SK-N-SH (cell line): ENCODE measurements at regions not wholly inside any gene's neighbourhood (a gene's known extent, or its start where the extent isn't known, plus 50 kb on each side); places are given as distances from the start of the nearest gene placed in this dataset.

Source experiments
- CTCF ChIA-PET: fragments of 300-600, 350-600 bp; formaldehyde crosslinking; extraction: SDS; loops from one replicate; lab custom pipeline; 2021; lab: Yijun Ruan, JAX
- POLR2A ChIA-PET: fragments of 350-600 bp; sonication (Branson Sonifier 250); formaldehyde crosslinking; extraction: SDS; loops from one replicate; lab custom pipeline; 2020; ENCODE audit warnings: antibody characterized with exemption, inconsistent platforms; lab: Yijun Ruan, JAX
- DNase-seq: peaks from one replicate; pipeline ENCODE4 v3.0.0; 2012
- H2AFZ ChIP-seq: fragments of 200-600 bp; sonication (generic); 2 replicates; pipeline ENCODE4 v1.8.1; 2016; ENCODE audit warnings: antibody characterized with exemption, mild to moderate bottlenecking, low read depth
- H3F3A ChIP-seq: fragments of 200-600 bp; sonication (generic); replicated peaks from 2 replicates; pipeline ENCODE3; 2016; ENCODE audit warnings: antibody characterized with exemption, mild to moderate bottlenecking; ENCODE audit not compliant: insufficient read depth
- H3K27ac ChIP-seq, 2 experiments: fragments of 200-500 bp in 1 of 2; fragments of 200-600 bp in 1 of 2; sonication (Bioruptor generic) in 1 of 2; sonication (generic), shearing (Covaris generic) in 1 of 2; 2 replicates each; pipeline versions ENCODE4 v1.5.1 to v1.6.1; 2014 to 2016; ENCODE audit warnings: low read depth in 2 of 2, inconsistent platforms in 1 of 2, low read length in 1 of 2, mild to moderate bottlenecking in 1 of 2, mixed read lengths in 1 of 2
- H3K27me3 ChIP-seq: fragments of 200-600 bp; sonication (generic), shearing (Covaris generic); 2 replicates; pipeline ENCODE4 v1.6.1; 2016; ENCODE audit warnings: mixed run types; ENCODE audit not compliant: insufficient read depth
- H3K36me3 ChIP-seq, 2 experiments: fragments of 200-500 bp in 1 of 2; fragments of 200-600 bp in 1 of 2; sonication (Bioruptor generic) in 1 of 2; sonication (generic) in 1 of 2; replicated peaks in 1 of 2; 2 replicates each; pipeline versions ENCODE3 to v1.5.1; 2014 to 2016; ENCODE audit warnings: low read length in 1 of 2, mild to moderate bottlenecking in 1 of 2; ENCODE audit not compliant: insufficient read depth in 2 of 2, control insufficient read depth in 1 of 2
- H3K4me1 ChIP-seq, 2 experiments: fragments of 200-500 bp in 1 of 2; fragments of 200-600 bp in 1 of 2; sonication (Bioruptor generic) in 1 of 2; sonication (generic), shearing (Covaris generic) in 1 of 2; 2 replicates each; pipeline versions ENCODE4 v1.5.1 to v1.6.1; 2014 to 2016; ENCODE audit warnings: low read depth in 1 of 2, low read length in 1 of 2, mixed run types in 1 of 2; ENCODE audit not compliant: insufficient read depth in 2 of 2, control insufficient read depth in 1 of 2
- H3K4me2 ChIP-seq: fragments of 200-600 bp; sonication (generic), shearing (Covaris generic); 2 replicates; pipeline ENCODE4 v1.6.1; 2017; ENCODE audit warnings: mixed run types
- H3K4me3 ChIP-seq, 2 experiments: fragments of 200-500 bp in 1 of 2; fragments of 200-600 bp in 1 of 2; sonication (Bioruptor generic) in 1 of 2; sonication (generic), shearing (Covaris generic) in 1 of 2; 2 replicates each; pipeline versions ENCODE4 v1.5.1 to v1.8.1; 2014 to 2016; ENCODE audit warnings: low read depth in 2 of 2, inconsistent platforms in 1 of 2, low read length in 1 of 2, mild to moderate bottlenecking in 1 of 2, mixed read lengths in 1 of 2, moderate library complexity in 1 of 2
- H3K79me2 ChIP-seq: fragments of 200-600 bp; sonication (generic); 2 replicates; pipeline ENCODE4 v1.8.1; 2017; ENCODE audit warnings: mild to moderate bottlenecking; ENCODE audit not compliant: insufficient read depth
- H3K9ac ChIP-seq: fragments of 200-600 bp; sonication (generic); 2 replicates; pipeline ENCODE4 v1.6.1; 2017; ENCODE audit warnings: mixed run types
- H3K9me2 ChIP-seq: fragments of 200-600 bp; sonication (generic); 2 replicates; pipeline ENCODE4 v1.6.1; 2017; ENCODE audit warnings: mixed run types
- H3K9me3 ChIP-seq: fragments of 200-600 bp; sonication (generic); 2 replicates; pipeline ENCODE4 v1.6.1; 2017; ENCODE audit warnings: mixed run types, mild to moderate bottlenecking, moderate library complexity
- H4K20me1 ChIP-seq: fragments of 200-600 bp; sonication (generic); 2 replicates; pipeline ENCODE4 v1.6.1; 2017; ENCODE audit warnings: mild to moderate bottlenecking, mixed run types; ENCODE audit not compliant: insufficient read depth
- CTCF ChIP-seq: fragments of 200-600 bp; sonication (generic); IDR thresholded peaks from 2 replicates; pipeline ENCODE4 v1.6.1; 2017; ENCODE audit warnings: antibody characterized with exemption, mild to moderate bottlenecking, moderate library complexity
- ELF1 ChIP-seq: IDR thresholded peaks from 2 replicates; pipeline ENCODE4 v1.4.0; 2012
- EZH2phosphoT487 ChIP-seq: fragments of 200-600 bp; sonication (generic); IDR thresholded peaks from 2 replicates; pipeline ENCODE4 v1.6.1; 2017; ENCODE audit warnings: low read depth, mixed run types, mild to moderate bottlenecking, antibody characterized with exemption, moderate library complexity, borderline replicate concordance
- FOXM1 ChIP-seq: IDR thresholded peaks from 2 replicates; pipeline ENCODE4 v1.4.0; 2012; ENCODE audit warnings: low read depth, mild to moderate bottlenecking
- GABPA ChIP-seq: IDR thresholded peaks from 2 replicates; pipeline ENCODE4 v1.4.0; 2012; ENCODE audit warnings: low read depth, mild to moderate bottlenecking
- IRF3 ChIP-seq: fragments of 150-350 bp; IDR thresholded peaks from 2 replicates; pipeline ENCODE4 v1.6.1; 2016; ENCODE audit warnings: mild to moderate bottlenecking, low read depth, low read length
- MAX ChIP-seq: IDR thresholded peaks from 2 replicates; pipeline ENCODE4 v1.4.0; 2012; ENCODE audit warnings: low read depth
- MEF2A ChIP-seq: IDR thresholded peaks from 2 replicates; pipeline ENCODE4 v1.4.0; 2012; ENCODE audit warnings: low read depth, borderline replicate concordance
- MXI1 ChIP-seq: IDR thresholded peaks from 2 replicates; pipeline ENCODE4 v1.6.1; 2012; ENCODE audit warnings: mild to moderate bottlenecking, low read depth, low read length, improper control_type of control experiment
- NFIC ChIP-seq: IDR thresholded peaks from 2 replicates; pipeline ENCODE4 v1.4.0; 2012; ENCODE audit warnings: borderline replicate concordance
- PBX3 ChIP-seq: IDR thresholded peaks from 2 replicates; pipeline ENCODE4; 2012
- POLR2AphosphoS5 ChIP-seq: IDR thresholded peaks from 2 replicates; pipeline ENCODE4 v1.6.1; 2012; ENCODE audit warnings: low read depth, low read length
- RCOR1 ChIP-seq: fragments of 150-350 bp; IDR thresholded peaks from 2 replicates; pipeline ENCODE4 v1.6.1; 2017; ENCODE audit warnings: antibody characterized with exemption, low read length
- RFX5 ChIP-seq: IDR thresholded peaks from 2 replicates; pipeline ENCODE4 v1.6.1; 2012; ENCODE audit warnings: mild to moderate bottlenecking, improper control_type of control experiment, low read length
- SIN3A ChIP-seq: IDR thresholded peaks from 2 replicates; pipeline ENCODE4 v1.6.1; 2012; ENCODE audit warnings: low read depth, mild to moderate bottlenecking, low read length, moderate library complexity, borderline replicate concordance
- SMC3 ChIP-seq: IDR thresholded peaks from 2 replicates; pipeline ENCODE4 v1.6.1; 2012; ENCODE audit warnings: low read depth, low read length, improper control_type of control experiment
- TAF1 ChIP-seq: IDR thresholded peaks from 2 replicates; pipeline ENCODE4 v1.6.1; 2012; ENCODE audit warnings: low read depth, mild to moderate bottlenecking, low read length, moderate library complexity, borderline replicate concordance
- USF1 ChIP-seq: IDR thresholded peaks from 2 replicates; pipeline ENCODE4 v1.4.0; 2012; ENCODE audit warnings: low read depth, borderline replicate concordance
- YY1 ChIP-seq: IDR thresholded peaks from 2 replicates; pipeline ENCODE4 v1.4.0; 2012; ENCODE audit warnings: low read depth, mild to moderate bottlenecking
- WGBS: methylation state at CpG from one replicate; pipeline ENCODE4 v1.1.6; 2017; ENCODE audit warnings: low lambda C conversion rate; 5-methylcytosine and 5-hydroxymethylcytosine counted together

- no peaks in the 10 kb centered on the region for H3K27me3 ChIP-seq
- H3K27ac ChIP-seq = no peak overlapping the region
- peaks cover 0 to 6% of the 10 kb centered on the region in 2 experiments; a peak in 1 of 4 replicates for H3K4me1 ChIP-seq
- H3K79me2 ChIP-seq = no peaks in the 10 kb centered on the region
- WGBS = 54% methylated on average over 7 of the region's 7 CpGs
- H3K36me3 ChIP-seq = no peaks in the 10 kb centered on the region
- no peaks in the 10 kb centered on the region for H3K9me2 ChIP-seq
- no peaks in the 10 kb centered on the region for H3F3A ChIP-seq
- H4K20me1 ChIP-seq = no peaks in the 10 kb centered on the region
- H3K4me3 ChIP-seq = no peak overlapping the region
- H2AFZ ChIP-seq = no peak overlapping the region
- H3K9me3 ChIP-seq = no peaks in the 10 kb centered on the region
- DNase-seq = no peak
- CTCF ChIA-PET = interaction anchor here (1.1 kb wide), 1 partner anchor 46 kb away, joined by 4 read pairs; no protein-coding TSS in a partner anchor
- POLR2A ChIA-PET = no interaction called here
- H3K4me2 ChIP-seq = no peak overlapping the region
- no peak for TF ChIP-seq PBX3
- TF ChIP-seq SMC3 = no peak
- TF ChIP-seq GABPA = no peak
- no peak for TF ChIP-seq EZH2phosphoT487
- no peak for TF ChIP-seq CTCF
- TF ChIP-seq MEF2A = no peak
- no peak for TF ChIP-seq POLR2AphosphoS5
- no peak for TF ChIP-seq TAF1
- no peak for TF ChIP-seq MXI1
- TF ChIP-seq USF1 = no peak
- TF ChIP-seq FOXM1 = no peak
- no peak for TF ChIP-seq RCOR1
- TF ChIP-seq IRF3 = no peak
- no peak for TF ChIP-seq SIN3A
- no peak for TF ChIP-seq MAX
- TF ChIP-seq ELF1 = no peak
- TF ChIP-seq NFIC = no peak
- TF ChIP-seq RFX5 = no peak
- TF ChIP-seq YY1 = no peak
- H3K9ac ChIP-seq = no peak overlapping the region
Observed at GRCh38 chr11:134533511-134533910, 121.5 kb upstream of the B3GAT1 start.
